ENCODE measurements at regions not wholly inside any gene's neighbourhood (a gene's known extent, or its start where the extent isn't known, plus 50 kb on each side); places are given as distances from the start of the nearest gene placed in this dataset.

DNA sequence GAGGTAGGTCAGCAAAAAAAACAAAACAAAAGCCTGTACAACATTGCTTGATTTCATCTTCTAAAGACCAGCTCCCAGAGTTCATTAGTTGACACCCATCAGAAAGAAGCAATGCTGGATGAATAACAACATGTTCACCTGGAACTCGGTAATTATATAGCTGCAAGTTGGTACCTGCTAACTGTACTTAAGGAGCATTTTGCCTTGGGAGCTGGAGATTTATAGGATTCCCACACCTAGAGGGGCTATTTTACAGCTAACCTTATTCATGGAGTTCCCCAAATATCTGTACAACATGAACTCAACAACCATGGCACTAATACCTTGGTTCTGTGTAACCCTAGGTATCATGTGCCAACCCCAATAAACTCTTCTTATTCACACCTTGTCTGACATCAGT lies 281.1 kb upstream of the NCKAP5 start:
- Histone ChIP-seq H3K27me3 (ENCODE audit: insufficient read depth, low read length) (no peaks in the 10 kb centered on the region), H3K4me3 (ENCODE audit: low read depth, low read length) (no peak overlapping the region), H3K4me1 (ENCODE audit: control insufficient read depth, insufficient read depth, low read length, unreplicated experiment) (no peaks in the 10 kb centered on the region), H2AFZ (ENCODE audit: low read length, unreplicated experiment) (no peak overlapping the region), H3K36me3 (ENCODE audit: insufficient read depth, low read length) (no peaks in the 10 kb centered on the region), H3K27ac (ENCODE audit: low read depth, low read length) (no peak overlapping the region), H3K79me2 (ENCODE audit: control insufficient read depth, insufficient read depth, low read length, unreplicated experiment) (no peaks in the 10 kb centered on the region)

DNA sequence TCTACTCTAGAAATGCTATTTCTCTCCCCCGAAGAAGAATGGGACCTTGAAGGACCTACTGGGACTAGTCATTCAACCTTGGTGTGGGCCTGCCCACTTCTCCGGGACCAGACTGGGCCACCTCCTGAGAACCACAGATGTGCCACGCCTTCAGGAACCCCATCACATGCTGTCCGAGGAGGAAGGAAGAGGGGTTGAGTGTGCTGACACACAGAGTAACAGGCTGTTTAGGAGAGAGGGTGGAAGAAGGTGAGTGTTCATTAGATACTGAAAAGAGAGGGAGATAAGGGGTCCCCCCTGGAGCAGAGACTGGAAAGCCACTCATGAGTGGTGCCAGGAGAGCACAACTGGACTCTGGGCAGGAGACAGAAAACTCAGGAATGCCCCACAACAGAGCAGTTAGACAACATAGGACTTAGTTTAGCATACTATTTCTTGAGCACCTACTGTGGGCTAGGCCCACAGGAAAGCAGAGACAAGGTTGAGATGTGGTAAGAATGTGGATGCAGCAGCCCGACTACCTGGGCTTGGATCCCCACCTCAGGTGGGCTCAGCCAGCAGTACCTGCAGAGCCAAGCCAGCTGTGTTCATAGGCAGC lies 286.4 kb upstream of the NCKAP5 start:
- no peaks in the 10 kb centered on the region for H3K4me1 ChIP-seq (ENCODE audit: control insufficient read depth, insufficient read depth, low read length, unreplicated experiment)
- no peaks in the 10 kb centered on the region for H3K27me3 ChIP-seq (ENCODE audit: insufficient read depth, low read length)
- no peak overlapping the region for H3K27ac ChIP-seq (ENCODE audit: low read depth, low read length)
- H3K79me2 ChIP-seq (ENCODE audit: control insufficient read depth, insufficient read depth, low read length, unreplicated experiment) = no peaks in the 10 kb centered on the region
- no peaks in the 10 kb centered on the region for H3K36me3 ChIP-seq (ENCODE audit: insufficient read depth, low read length)
- H2AFZ ChIP-seq (ENCODE audit: low read length, unreplicated experiment) = no peak overlapping the region
- no peak overlapping the region for H3K4me3 ChIP-seq (ENCODE audit: low read depth, low read length)

DNA sequence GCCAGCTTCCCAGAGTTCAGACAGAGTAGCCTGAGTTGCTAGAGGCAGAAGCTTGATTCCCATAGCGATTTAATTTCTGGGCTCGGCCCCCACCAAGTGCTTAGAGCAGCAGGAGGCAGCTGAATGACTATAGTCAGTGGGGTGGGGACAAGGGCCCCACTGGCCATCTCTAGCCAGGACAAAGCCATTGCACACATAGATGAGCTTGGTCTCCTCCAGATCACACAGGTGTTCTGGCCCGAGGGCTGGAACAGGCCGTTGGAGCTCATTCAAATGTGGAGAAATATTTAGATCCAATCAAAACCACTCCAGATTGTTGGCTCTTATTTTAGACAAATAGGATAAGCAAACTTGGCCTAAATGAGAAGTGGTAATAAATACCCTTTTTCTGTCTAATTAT lies 287.3 kb upstream of the NCKAP5 start:
- no peaks in the 10 kb centered on the region for H3K27me3 ChIP-seq (ENCODE audit: insufficient read depth, low read length)
- no peaks in the 10 kb centered on the region for H3K79me2 ChIP-seq (ENCODE audit: control insufficient read depth, insufficient read depth, low read length, unreplicated experiment)
- H3K4me3 ChIP-seq (ENCODE audit: low read depth, low read length) = no peak overlapping the region
- no peaks in the 10 kb centered on the region for H3K4me1 ChIP-seq (ENCODE audit: control insufficient read depth, insufficient read depth, low read length, unreplicated experiment)
- no peak overlapping the region for H2AFZ ChIP-seq (ENCODE audit: low read length, unreplicated experiment)
- H3K36me3 ChIP-seq (ENCODE audit: insufficient read depth, low read length) = no peaks in the 10 kb centered on the region
- H3K27ac ChIP-seq (ENCODE audit: low read depth, low read length) = no peak overlapping the region

DNA sequence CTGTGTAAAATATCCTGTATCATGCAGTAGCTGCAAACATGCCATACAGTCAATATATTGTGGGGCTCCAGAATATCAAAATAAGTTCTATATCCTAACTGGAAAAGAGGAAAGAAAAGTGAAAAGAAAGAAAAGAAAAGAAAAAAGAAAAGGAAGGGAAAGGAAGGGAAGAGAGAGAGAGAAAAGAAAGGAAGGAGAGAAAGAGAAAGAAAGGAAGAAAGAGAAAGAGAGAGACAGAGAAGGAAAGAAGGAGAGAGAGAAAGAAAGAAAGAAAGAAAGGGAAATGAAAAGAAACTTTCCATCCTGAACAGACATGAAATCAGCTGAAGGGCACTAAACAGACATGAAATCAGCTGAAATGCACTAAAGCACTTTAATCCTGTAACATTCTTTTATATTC lies 288.4 kb upstream of the NCKAP5 start:
- Histone ChIP-seq H3K36me3 (ENCODE audit: insufficient read depth, low read length) (no peaks in the 10 kb centered on the region), H3K27me3 (ENCODE audit: insufficient read depth, low read length) (no peaks in the 10 kb centered on the region), H3K27ac (ENCODE audit: low read depth, low read length) (no peak overlapping the region), H3K4me1 (ENCODE audit: control insufficient read depth, insufficient read depth, low read length, unreplicated experiment) (no peaks in the 10 kb centered on the region), H3K79me2 (ENCODE audit: control insufficient read depth, insufficient read depth, low read length, unreplicated experiment) (no peaks in the 10 kb centered on the region), H2AFZ (ENCODE audit: low read length, unreplicated experiment) (no peak overlapping the region), H3K4me3 (ENCODE audit: low read depth, low read length) (no peak overlapping the region)

DNA sequence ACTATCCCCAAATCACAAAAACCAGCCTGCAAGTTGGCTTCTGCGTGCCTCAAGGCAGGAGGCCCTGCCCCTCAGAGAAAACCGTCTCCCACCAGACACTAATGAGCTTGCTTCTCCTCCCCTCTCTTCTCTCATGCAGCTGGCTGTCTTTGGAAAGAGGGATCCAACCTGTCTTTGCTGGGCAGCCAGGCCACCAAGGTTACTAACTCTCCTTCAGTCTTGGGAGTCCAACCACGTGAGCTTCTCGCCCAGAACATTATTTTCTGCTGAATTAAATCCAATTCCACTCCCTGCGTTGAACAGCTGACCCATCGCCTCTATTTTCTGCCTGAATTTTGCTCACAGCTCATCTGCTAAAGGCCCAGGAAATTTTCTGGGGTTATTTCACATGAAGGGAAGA lies 291.3 kb upstream of the NCKAP5 start:
- Histone ChIP-seq H3K36me3 (ENCODE audit: insufficient read depth, low read length) (no peaks in the 10 kb centered on the region), H3K79me2 (ENCODE audit: control insufficient read depth, insufficient read depth, low read length, unreplicated experiment) (no peaks in the 10 kb centered on the region), H3K4me1 (ENCODE audit: control insufficient read depth, insufficient read depth, low read length, unreplicated experiment) (no peaks in the 10 kb centered on the region), H3K4me3 (ENCODE audit: low read depth, low read length) (no peak overlapping the region), H3K27ac (ENCODE audit: low read depth, low read length) (no peak overlapping the region), H2AFZ (ENCODE audit: low read length, unreplicated experiment) (no peak overlapping the region), H3K27me3 (ENCODE audit: insufficient read depth, low read length) (no peaks in the 10 kb centered on the region)

DNA sequence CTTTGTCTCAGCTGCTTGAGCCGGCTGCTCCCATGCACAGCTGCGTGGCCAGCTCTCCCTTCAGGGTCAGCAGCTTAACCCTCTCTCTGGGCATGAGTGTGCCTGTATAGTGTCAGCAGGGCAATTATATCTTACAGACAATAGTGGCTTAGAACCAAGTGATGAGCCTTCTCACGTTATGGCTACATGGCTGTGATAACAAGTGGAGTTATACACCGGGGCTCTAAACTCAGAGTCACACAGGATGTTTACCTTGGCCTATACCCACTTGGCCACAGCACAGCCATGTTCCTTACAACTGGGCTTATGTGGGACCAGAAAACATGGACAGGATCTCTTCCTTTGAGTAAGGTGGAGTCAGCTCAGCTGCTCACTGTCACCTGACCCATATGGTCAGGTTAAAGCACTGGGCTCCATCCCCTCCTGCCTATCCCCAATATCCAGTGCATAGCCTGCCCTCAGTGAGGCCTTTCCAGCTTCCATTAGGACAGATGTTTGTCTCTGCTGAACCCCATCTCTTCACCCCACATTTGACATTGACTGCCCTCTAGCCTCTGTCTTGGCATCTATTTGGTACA lies 294.2 kb upstream of the NCKAP5 start:
- peaks cover 12% of the 10 kb centered on the region; the same call in 1 of the 2 replicates for H3K27me3 ChIP-seq (ENCODE audit: insufficient read depth, low read length)
- no peaks in the 10 kb centered on the region for H3K36me3 ChIP-seq (ENCODE audit: insufficient read depth, low read length)
- no peak overlapping the region for H2AFZ ChIP-seq (ENCODE audit: low read length, unreplicated experiment)
- H3K79me2 ChIP-seq (ENCODE audit: control insufficient read depth, insufficient read depth, low read length, unreplicated experiment) = no peaks in the 10 kb centered on the region
- H3K4me1 ChIP-seq (ENCODE audit: control insufficient read depth, insufficient read depth, low read length, unreplicated experiment) = no peaks in the 10 kb centered on the region
- H3K27ac ChIP-seq (ENCODE audit: low read depth, low read length) = no peak overlapping the region
- H3K4me3 ChIP-seq (ENCODE audit: low read depth, low read length) = no peak overlapping the region

DNA sequence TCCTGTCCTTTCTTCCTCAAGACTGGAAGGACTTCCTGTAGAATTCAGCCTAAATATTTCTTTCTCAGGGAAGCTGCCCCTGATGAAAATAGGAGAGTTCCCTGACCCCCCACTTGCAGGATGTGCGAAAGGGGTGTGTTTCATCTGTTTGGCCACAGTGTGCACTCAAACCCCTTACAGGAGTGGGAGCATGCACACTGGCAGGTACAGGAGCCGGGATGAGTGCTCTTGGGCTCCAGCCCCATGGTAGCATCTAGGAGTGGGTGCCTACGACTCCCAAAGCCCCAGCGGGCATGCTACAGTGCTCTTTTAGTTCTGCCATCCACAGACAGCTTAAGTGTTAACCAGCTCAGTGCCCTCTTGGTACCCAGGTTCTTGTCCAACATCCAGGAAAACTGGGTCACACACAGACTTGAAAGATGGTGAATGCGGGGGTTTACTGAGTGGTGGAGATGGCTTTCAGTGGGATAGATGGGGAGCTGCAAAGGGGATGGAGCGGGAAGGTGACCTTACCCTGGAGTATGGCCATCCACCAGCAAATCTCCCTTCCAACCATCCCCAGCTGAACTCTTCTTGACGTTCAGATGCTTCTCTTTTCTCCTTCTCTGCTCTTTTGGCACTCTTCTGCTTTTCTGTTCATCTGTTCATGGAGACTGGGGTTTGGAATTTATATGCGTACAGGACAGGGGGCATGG lies 295.0 kb upstream of the NCKAP5 start:
- H3K27ac ChIP-seq (ENCODE audit: low read depth, low read length) = no peak overlapping the region
- H3K36me3 ChIP-seq (ENCODE audit: insufficient read depth, low read length) = no peaks in the 10 kb centered on the region
- H3K79me2 ChIP-seq (ENCODE audit: control insufficient read depth, insufficient read depth, low read length, unreplicated experiment) = no peaks in the 10 kb centered on the region
- peaks cover 18% of the 10 kb centered on the region for H3K27me3 ChIP-seq (ENCODE audit: insufficient read depth, low read length)
- H3K4me3 ChIP-seq (ENCODE audit: low read depth, low read length) = no peak overlapping the region
- no peak overlapping the region for H2AFZ ChIP-seq (ENCODE audit: low read length, unreplicated experiment)
- no peaks in the 10 kb centered on the region for H3K4me1 ChIP-seq (ENCODE audit: control insufficient read depth, insufficient read depth, low read length, unreplicated experiment)

DNA sequence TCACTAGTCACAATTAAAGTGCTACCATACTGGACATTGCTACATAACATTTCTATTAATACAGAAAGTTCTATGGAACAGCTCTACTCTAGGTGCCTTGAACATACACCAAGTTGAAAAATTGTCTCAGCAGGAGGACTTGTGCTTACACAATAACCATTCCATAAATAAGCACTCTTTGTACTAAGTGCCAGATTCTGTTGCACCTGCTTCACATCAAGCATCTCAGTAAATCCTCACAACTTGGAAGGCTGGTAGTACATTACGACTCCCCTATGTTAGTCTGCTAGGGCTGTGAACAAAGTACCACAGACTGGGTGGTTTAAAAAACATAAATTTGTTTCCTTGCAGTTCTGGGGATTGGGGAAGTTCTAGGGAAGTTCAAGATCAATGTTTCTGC lies 296.9 kb upstream of the NCKAP5 start:
- Histone ChIP-seq H3K4me1 (ENCODE audit: control insufficient read depth, insufficient read depth, low read length, unreplicated experiment) (no peaks in the 10 kb centered on the region), H3K4me3 (ENCODE audit: low read depth, low read length) (no peak overlapping the region), H3K27ac (ENCODE audit: low read depth, low read length) (no peak overlapping the region), H3K27me3 (ENCODE audit: insufficient read depth, low read length) (peaks cover 23% of the 10 kb centered on the region), H3K79me2 (ENCODE audit: control insufficient read depth, insufficient read depth, low read length, unreplicated experiment) (no peaks in the 10 kb centered on the region), H2AFZ (ENCODE audit: low read length, unreplicated experiment) (no peak overlapping the region), H3K36me3 (ENCODE audit: insufficient read depth, low read length) (no peaks in the 10 kb centered on the region)

DNA sequence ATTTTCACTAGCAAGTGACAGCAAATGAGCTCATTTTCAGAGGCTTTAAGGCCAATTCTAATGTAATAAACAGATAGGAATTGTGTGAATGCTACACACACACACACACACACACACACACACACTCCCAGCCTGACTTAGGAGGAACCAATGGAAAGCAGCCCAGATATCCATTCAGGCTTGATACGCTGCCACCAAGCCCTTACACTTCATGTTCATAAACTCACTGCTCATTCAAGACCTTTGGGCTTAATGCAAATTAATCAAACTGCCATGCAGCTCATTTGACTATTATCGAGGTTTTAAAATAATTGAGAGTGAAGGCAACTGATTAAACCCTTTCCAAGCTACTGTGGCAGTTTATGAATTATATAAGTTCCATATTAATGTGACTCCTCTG lies 298.9 kb upstream of the NCKAP5 start:
- no peak overlapping the region for H2AFZ ChIP-seq (ENCODE audit: low read length, unreplicated experiment)
- no peak overlapping the region for H3K27ac ChIP-seq (ENCODE audit: low read depth, low read length)
- H3K27me3 ChIP-seq (ENCODE audit: insufficient read depth, low read length) = peaks cover 23% of the 10 kb centered on the region
- H3K36me3 ChIP-seq (ENCODE audit: insufficient read depth, low read length) = no peaks in the 10 kb centered on the region
- no peaks in the 10 kb centered on the region for H3K4me1 ChIP-seq (ENCODE audit: control insufficient read depth, insufficient read depth, low read length, unreplicated experiment)
- no peaks in the 10 kb centered on the region for H3K79me2 ChIP-seq (ENCODE audit: control insufficient read depth, insufficient read depth, low read length, unreplicated experiment)
- no peak overlapping the region for H3K4me3 ChIP-seq (ENCODE audit: low read depth, low read length)

DNA sequence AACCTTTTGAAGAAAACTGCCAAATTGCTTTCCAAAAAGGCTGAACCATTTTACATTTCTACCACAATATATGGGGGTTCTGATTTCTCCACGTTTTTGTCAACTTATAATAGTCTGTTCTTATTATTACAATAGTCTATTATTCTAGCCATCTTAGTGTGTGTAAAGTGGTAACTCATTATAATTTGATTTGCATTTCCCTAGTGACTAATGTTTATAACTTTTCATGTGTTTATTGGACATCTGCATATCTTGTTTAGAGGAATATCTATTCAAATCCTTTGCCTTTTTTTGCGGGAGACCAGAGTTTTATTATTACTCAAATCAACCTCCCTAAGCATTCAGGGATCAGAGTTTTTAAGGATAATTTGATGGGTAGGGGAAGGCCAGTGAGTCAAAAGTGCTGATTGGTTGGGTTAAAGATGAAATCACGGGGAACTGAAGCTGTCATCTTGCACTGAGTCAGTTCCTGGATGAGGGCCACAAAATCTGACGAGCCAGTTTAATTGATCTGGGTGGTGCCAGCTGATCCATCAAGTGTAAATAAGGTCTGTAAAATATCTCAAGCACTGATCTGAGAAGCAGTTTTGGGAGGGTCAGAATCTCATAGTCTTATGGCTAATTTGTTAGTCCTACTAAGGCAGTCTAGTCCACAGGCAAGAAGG lies 303.4 kb upstream of the NCKAP5 start:
- Histone ChIP-seq H3K79me2 (ENCODE audit: control insufficient read depth, insufficient read depth, low read length, unreplicated experiment) (no peaks in the 10 kb centered on the region), H3K27me3 (ENCODE audit: insufficient read depth, low read length) (peaks cover 24% of the 10 kb centered on the region), H2AFZ (ENCODE audit: low read length, unreplicated experiment) (no peak overlapping the region), H3K36me3 (ENCODE audit: insufficient read depth, low read length) (no peaks in the 10 kb centered on the region), H3K4me3 (ENCODE audit: low read depth, low read length) (no peak overlapping the region), H3K4me1 (ENCODE audit: control insufficient read depth, insufficient read depth, low read length, unreplicated experiment) (no peaks in the 10 kb centered on the region), H3K27ac (ENCODE audit: low read depth, low read length) (no peak overlapping the region)

DNA sequence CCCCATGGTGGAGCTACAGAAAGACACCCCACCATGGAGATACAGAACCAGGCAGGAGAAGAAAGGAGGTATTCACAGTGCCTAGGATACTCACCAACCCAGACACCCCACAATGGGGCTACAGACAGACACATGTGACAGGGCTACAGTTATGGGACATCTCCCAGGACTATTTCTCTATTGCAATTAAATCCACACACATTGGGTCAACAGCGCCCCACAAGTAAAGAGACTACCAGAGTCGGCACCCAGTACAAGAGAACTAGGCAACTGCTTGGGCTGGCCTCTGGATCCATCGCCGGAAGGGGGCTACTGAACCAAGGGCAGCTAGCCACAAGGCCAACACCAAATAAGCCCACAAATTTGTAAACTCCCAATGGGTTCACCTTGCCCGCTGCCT lies 310.1 kb upstream of the NCKAP5 start:
- Histone ChIP-seq H3K27me3 (ENCODE audit: insufficient read depth, low read length) (peaks cover 32% of the 10 kb centered on the region), H3K4me3 (ENCODE audit: low read depth, low read length) (no peak overlapping the region), H3K4me1 (ENCODE audit: control insufficient read depth, insufficient read depth, low read length, unreplicated experiment) (no peaks in the 10 kb centered on the region), H3K36me3 (ENCODE audit: insufficient read depth, low read length) (no peaks in the 10 kb centered on the region), H3K27ac (ENCODE audit: low read depth, low read length) (no peak overlapping the region), H2AFZ (ENCODE audit: low read length, unreplicated experiment) (no peak overlapping the region), H3K79me2 (ENCODE audit: control insufficient read depth, insufficient read depth, low read length, unreplicated experiment) (no peaks in the 10 kb centered on the region)

All from ACC112 (cell line).